GM12878 (cell line): ENCODE measurements at regions not wholly inside any gene's neighbourhood (a gene's known extent, or its start where the extent isn't known, plus 50 kb on each side); places are given as distances from the start of the nearest gene placed in this dataset.
A peak's percentile ranks its signal among the peaks of the same experiment; 100 is the strongest.

Experiments
- ASH2L ChIP-seq: fragments of 300-600, 200-600 bp; sonication (generic); IDR thresholded peaks from 2 replicates; pipeline ENCODE4 v1.6.1; 2017; ENCODE audit warnings: low read depth, mild to moderate bottlenecking, borderline replicate concordance
- ATF7 ChIP-seq: fragments of 450-650 bp; IDR thresholded peaks from 2 replicates; pipeline ENCODE4 v1.6.1; 2016; ENCODE audit warnings: low read depth, mild to moderate bottlenecking
- BMI1 ChIP-seq: fragments of 450-650 bp; IDR thresholded peaks from 2 replicates; pipeline ENCODE4 v1.6.1; 2016; ENCODE audit warnings: mild to moderate bottlenecking, moderate library complexity, borderline replicate concordance
- BRCA1 ChIP-seq: IDR thresholded peaks from 2 replicates; pipeline ENCODE4 v1.6.1; 2011; ENCODE audit warnings: low read depth, low read length, improper control_type of control experiment
- DPF2 ChIP-seq: fragments of 450-650 bp; IDR thresholded peaks from 2 replicates; pipeline ENCODE4 v1.6.1; 2017; ENCODE audit warnings: mild to moderate bottlenecking
- EED ChIP-seq: sonication (generic); IDR thresholded peaks from 2 replicates; pipeline ENCODE4 v1.6.1; 2016; ENCODE audit warnings: antibody characterized with exemption, low read depth
- FOXK2 ChIP-seq: fragments of 450-650 bp; IDR thresholded peaks from 2 replicates; pipeline ENCODE4 v1.6.1; 2017; ENCODE audit warnings: mild to moderate bottlenecking, moderate library complexity
- IKZF1 ChIP-seq: fragments of 450-650 bp; conservative IDR thresholded peaks from 2 replicates; pipeline ENCODE4 v1.6.1; 2017; ENCODE audit warnings: antibody characterized with exemption, mild to moderate bottlenecking
- MEF2B ChIP-seq: fragments of 450-650 bp; IDR thresholded peaks from 2 replicates; pipeline ENCODE4 v1.6.1; 2018; ENCODE audit warnings: mild to moderate bottlenecking, moderate library complexity; ENCODE audit not compliant: partially characterized antibody, poor library complexity, severe bottlenecking
- MLLT1 ChIP-seq: fragments of 450-650 bp; IDR thresholded peaks from 2 replicates; pipeline ENCODE4 v1.6.1; 2016; ENCODE audit warnings: mild to moderate bottlenecking
- NFIC ChIP-seq: IDR thresholded peaks from 2 replicates; pipeline ENCODE4 v1.6.1; 2012; ENCODE audit warnings: low read depth, mild to moderate bottlenecking, inconsistent platforms, low read length, moderate library complexity
- PAX8 ChIP-seq: fragments of 450-650 bp; IDR thresholded peaks from 2 replicates; pipeline ENCODE4 v1.6.1; 2017; ENCODE audit warnings: mild to moderate bottlenecking, moderate library complexity
- POLR2AphosphoS5 ChIP-seq: IDR thresholded peaks from 2 replicates; pipeline ENCODE4 v1.6.1; 2011; ENCODE audit warnings: mild to moderate bottlenecking, low read length, inconsistent platforms
- SMAD5 ChIP-seq: IDR thresholded peaks from 2 replicates; pipeline ENCODE4 v1.6.1; 2016; ENCODE audit warnings: antibody characterized with exemption, low read depth
- SMC3 ChIP-seq: IDR thresholded peaks from 2 replicates; pipeline ENCODE4 v1.6.1; 2011; ENCODE audit warnings: low read length, improper control_type of control experiment, borderline replicate concordance
- SPI1 ChIP-seq: IDR thresholded peaks from 2 replicates; pipeline ENCODE4 v1.6.1; 2011; ENCODE audit warnings: low read depth, mild to moderate bottlenecking, low read length, moderate library complexity, borderline replicate concordance; ENCODE audit not compliant: insufficient read depth
- SREBF2 ChIP-seq: IDR thresholded peaks from 2 replicates; pipeline ENCODE4 v1.6.1; 2012; ENCODE audit warnings: mild to moderate bottlenecking, low read length
- STAT1 ChIP-seq: fragments of 450-650 bp; conservative IDR thresholded peaks from 2 replicates; pipeline ENCODE4 v1.6.1; 2014; ENCODE audit warnings: antibody characterized with exemption, mild to moderate bottlenecking
- TAF1 ChIP-seq: IDR thresholded peaks from 2 replicates; pipeline ENCODE4 v1.6.1; 2011; ENCODE audit warnings: mild to moderate bottlenecking, low read depth, low read length, borderline replicate concordance
- TARDBP ChIP-seq: IDR thresholded peaks from 2 replicates; pipeline ENCODE4 v1.6.1; 2016; ENCODE audit warnings: borderline replicate concordance
- WRNIP1 ChIP-seq: IDR thresholded peaks from 2 replicates; pipeline ENCODE4 v1.6.1; 2011; ENCODE audit warnings: low read depth, low read length, improper control_type of control experiment, borderline replicate concordance
- ZNF622 ChIP-seq: fragments of 450-650 bp; IDR thresholded peaks from 2 replicates; pipeline ENCODE4 v1.6.1; 2017; ENCODE audit warnings: mild to moderate bottlenecking, inconsistent platforms
- TF ChIP-seq, protein P1 (sequence below): fragments of 450-650 bp; conservative IDR thresholded peaks from 2 replicates; pipeline ENCODE4 v1.6.1; 2017; ENCODE audit warnings: mild to moderate bottlenecking, moderate library complexity
- TF ChIP-seq, protein P2 (sequence below): IDR thresholded peaks from 2 replicates; pipeline ENCODE4 v1.6.1; 2011; ENCODE audit warnings: low read depth, low read length, improper control_type of control experiment, borderline replicate concordance
- TF ChIP-seq, protein P3 (sequence below): fragments of 450-650 bp; formaldehyde crosslinking; IDR thresholded peaks from 2 replicates; pipeline ENCODE4 v1.5.0; 2022; ENCODE audit warnings: mild to moderate bottlenecking, missing genetic modification characterization

DNA sequence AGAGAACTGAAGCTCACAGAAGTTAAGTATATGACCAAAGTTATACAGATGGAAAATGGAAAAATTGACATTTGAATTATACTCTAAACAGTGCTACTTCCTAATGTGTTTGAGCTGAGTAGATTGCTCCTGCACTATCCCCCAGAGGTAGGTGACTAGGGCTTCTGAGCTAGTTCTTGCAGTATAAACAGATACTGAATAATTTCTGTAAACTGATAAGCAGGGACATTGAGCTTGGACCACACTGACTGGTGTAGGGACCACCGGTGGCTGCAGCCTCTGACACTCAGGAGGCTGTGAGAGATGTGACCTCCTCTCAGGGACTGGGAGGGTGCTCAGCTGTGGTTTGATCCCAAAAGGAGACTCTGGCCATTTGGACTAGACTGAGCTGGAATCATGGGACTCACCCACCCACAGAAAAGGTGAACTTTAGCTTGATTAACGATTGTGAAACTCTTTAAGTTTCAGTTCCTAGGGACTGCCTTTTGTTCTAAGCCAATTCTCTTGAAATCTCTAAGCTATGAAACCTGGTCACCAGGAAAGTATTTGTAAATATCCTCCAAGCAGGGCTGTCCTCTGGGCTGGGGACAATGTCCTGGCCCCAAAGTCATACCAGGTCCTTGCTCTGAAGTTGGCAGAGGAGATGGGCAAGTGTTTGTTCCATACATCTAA, 291.5 kb downstream of the SEC61B start (continued):
- TF ChIP-seq MEF2B: peak; percentile 62
- TF ChIP-seq ATF7: peak; percentile 73
- peak; percentile 98 for TF ChIP-seq DPF2
- TF ChIP-seq ZNF622: no peak
- no peak for TF ChIP-seq STAT1
- no peak for TF ChIP-seq TARDBP
- TF ChIP-seq BMI1: peak; percentile 56; the same call in 1 of the 2 replicates
- no peak for TF ChIP-seq BRCA1
- TF ChIP-seq IKZF1: peak; percentile 99
- TF ChIP-seq SMAD5: no peak
- TF ChIP-seq, protein P1, sequence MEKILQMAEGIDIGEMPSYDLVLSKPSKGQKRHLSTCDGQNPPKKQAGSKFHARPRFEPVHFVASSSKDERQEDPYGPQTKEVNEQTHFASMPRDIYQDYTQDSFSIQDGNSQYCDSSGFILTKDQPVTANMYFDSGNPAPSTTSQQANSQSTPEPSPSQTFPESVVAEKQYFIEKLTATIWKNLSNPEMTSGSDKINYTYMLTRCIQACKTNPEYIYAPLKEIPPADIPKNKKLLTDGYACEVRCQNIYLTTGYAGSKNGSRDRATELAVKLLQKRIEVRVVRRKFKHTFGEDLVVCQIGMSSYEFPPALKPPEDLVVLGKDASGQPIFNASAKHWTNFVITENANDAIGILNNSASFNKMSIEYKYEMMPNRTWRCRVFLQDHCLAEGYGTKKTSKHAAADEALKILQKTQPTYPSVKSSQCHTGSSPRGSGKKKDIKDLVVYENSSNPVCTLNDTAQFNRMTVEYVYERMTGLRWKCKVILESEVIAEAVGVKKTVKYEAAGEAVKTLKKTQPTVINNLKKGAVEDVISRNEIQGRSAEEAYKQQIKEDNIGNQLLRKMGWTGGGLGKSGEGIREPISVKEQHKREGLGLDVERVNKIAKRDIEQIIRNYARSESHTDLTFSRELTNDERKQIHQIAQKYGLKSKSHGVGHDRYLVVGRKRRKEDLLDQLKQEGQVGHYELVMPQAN: no peak
- peak; percentile 83; the same call in 1 of the 2 replicates for TF ChIP-seq NFIC
- TF ChIP-seq FOXK2: no peak
- no peak for TF ChIP-seq WRNIP1
- no peak for TF ChIP-seq POLR2AphosphoS5
- 0 out of 2 replicates have a peak, but pooled peaks have one; percentile 34 for TF ChIP-seq MLLT1
- TF ChIP-seq SREBF2: no peak
- TF ChIP-seq EED: peak; percentile 98
- no peak for TF ChIP-seq SMC3
- peak; percentile 95 for TF ChIP-seq SPI1
- no peak for TF ChIP-seq ASH2L
- TF ChIP-seq PAX8: no peak
- TF ChIP-seq, protein P2, sequence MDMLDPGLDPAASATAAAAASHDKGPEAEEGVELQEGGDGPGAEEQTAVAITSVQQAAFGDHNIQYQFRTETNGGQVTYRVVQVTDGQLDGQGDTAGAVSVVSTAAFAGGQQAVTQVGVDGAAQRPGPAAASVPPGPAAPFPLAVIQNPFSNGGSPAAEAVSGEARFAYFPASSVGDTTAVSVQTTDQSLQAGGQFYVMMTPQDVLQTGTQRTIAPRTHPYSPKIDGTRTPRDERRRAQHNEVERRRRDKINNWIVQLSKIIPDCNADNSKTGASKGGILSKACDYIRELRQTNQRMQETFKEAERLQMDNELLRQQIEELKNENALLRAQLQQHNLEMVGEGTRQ: no peak
- TF ChIP-seq, protein P3, sequence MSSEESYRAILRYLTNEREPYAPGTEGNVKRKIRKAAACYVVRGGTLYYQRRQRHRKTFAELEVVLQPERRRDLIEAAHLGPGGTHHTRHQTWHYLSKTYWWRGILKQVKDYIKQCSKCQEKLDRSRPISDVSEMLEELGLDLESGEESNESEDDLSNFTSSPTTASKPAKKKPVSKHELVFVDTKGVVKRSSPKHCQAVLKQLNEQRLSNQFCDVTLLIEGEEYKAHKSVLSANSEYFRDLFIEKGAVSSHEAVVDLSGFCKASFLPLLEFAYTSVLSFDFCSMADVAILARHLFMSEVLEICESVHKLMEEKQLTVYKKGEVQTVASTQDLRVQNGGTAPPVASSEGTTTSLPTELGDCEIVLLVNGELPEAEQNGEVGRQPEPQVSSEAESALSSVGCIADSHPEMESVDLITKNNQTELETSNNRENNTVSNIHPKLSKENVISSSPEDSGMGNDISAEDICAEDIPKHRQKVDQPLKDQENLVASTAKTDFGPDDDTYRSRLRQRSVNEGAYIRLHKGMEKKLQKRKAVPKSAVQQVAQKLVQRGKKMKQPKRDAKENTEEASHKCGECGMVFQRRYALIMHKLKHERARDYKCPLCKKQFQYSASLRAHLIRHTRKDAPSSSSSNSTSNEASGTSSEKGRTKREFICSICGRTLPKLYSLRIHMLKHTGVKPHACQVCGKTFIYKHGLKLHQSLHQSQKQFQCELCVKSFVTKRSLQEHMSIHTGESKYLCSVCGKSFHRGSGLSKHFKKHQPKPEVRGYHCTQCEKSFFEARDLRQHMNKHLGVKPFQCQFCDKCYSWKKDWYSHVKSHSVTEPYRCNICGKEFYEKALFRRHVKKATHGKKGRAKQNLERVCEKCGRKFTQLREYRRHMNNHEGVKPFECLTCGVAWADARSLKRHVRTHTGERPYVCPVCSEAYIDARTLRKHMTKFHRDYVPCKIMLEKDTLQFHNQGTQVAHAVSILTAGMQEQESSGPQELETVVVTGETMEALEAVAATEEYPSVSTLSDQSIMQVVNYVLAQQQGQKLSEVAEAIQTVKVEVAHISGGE (CRISPR knock-in tag): no peak
- no peak for TF ChIP-seq TAF1
